H9 (cell line): ENCODE measurements at regions not wholly inside any gene's neighbourhood (a gene's known extent, or its start where the extent isn't known, plus 50 kb on each side); places are given as distances from the start of the nearest gene placed in this dataset.

ENCODE experiments used
- DNase-seq: peaks from one replicate; pipeline ENCODE4 v3.0.0-alpha.2; 2017
- H2AFZ ChIP-seq: one replicate; pipeline ENCODE4 v1.6.1; 2013; ENCODE audit warnings: mild to moderate bottlenecking, low read length, control low read depth, moderate library complexity
- H2AK5ac ChIP-seq: 2 replicates; pipeline ENCODE4 v1.6.1; 2013; ENCODE audit warnings: low read length, control low read depth, mixed read lengths; ENCODE audit not compliant: insufficient read length
- H2BK120ac ChIP-seq: one replicate; pipeline ENCODE4 v1.6.1; 2013; ENCODE audit warnings: low read depth, mild to moderate bottlenecking, low read length, control low read depth, inconsistent platforms; ENCODE audit not compliant: poor library complexity, severe bottlenecking
- H2BK12ac ChIP-seq: 2 replicates; pipeline ENCODE4 v1.6.1; 2013; ENCODE audit warnings: low read length, control low read depth, mixed read lengths, low read depth; ENCODE audit not compliant: insufficient read length
- H2BK15ac ChIP-seq: 2 replicates; pipeline ENCODE4 v1.6.1; 2013; ENCODE audit warnings: low read depth, low read length, control low read depth
- H2BK20ac ChIP-seq: one replicate; pipeline ENCODE4 v1.6.1; 2013; ENCODE audit warnings: low read depth, mild to moderate bottlenecking, low read length, control low read depth, inconsistent platforms; ENCODE audit not compliant: poor library complexity, severe bottlenecking
- H2BK5ac ChIP-seq: 2 replicates; pipeline ENCODE4 v1.6.1; 2013; ENCODE audit warnings: low read length, control low read depth, mixed read lengths; ENCODE audit not compliant: insufficient read length
- H3K14ac ChIP-seq: 2 replicates; pipeline ENCODE4 v1.6.1; 2013; ENCODE audit warnings: low read length, control low read depth; ENCODE audit not compliant: insufficient read depth
- H3K18ac ChIP-seq: 2 replicates; pipeline ENCODE4 v1.6.1; 2013; ENCODE audit warnings: low read depth, mild to moderate bottlenecking, mixed read lengths, low read length, control low read depth; ENCODE audit not compliant: insufficient read length
- H3K23ac ChIP-seq: 2 replicates; pipeline ENCODE4 v1.6.1; 2013; ENCODE audit warnings: low read length, control low read depth, mixed read lengths, low read depth; ENCODE audit not compliant: insufficient read length
- H3K23me2 ChIP-seq: 2 replicates; pipeline ENCODE4 v1.6.1; 2013; ENCODE audit warnings: low read depth, mild to moderate bottlenecking, mixed read lengths, low read length, control low read depth; ENCODE audit not compliant: insufficient read length, poor library complexity, severe bottlenecking
- H3K27ac ChIP-seq: 2 replicates; pipeline ENCODE4 v1.5.1; 2013; ENCODE audit warnings: low read length, control low read depth, mixed read lengths, low read depth; ENCODE audit not compliant: insufficient read length
- H3K27me3 ChIP-seq: 2 replicates; pipeline ENCODE4 v1.6.1; 2013; ENCODE audit warnings: low read length, control low read depth, inconsistent platforms; ENCODE audit not compliant: insufficient read depth
- H3K4ac ChIP-seq: 2 replicates; pipeline ENCODE4 v1.6.1; 2013; ENCODE audit warnings: low read depth, mild to moderate bottlenecking, control low read depth, inconsistent platforms, low read length, moderate library complexity
- H3K4me1 ChIP-seq: 2 replicates; pipeline ENCODE4 v1.6.1; 2013; ENCODE audit warnings: low read length, control low read depth, inconsistent platforms; ENCODE audit not compliant: insufficient read depth
- H3K4me2 ChIP-seq: 2 replicates; pipeline ENCODE4 v1.6.1; 2013; ENCODE audit warnings: low read length, control low read depth, mixed read lengths; ENCODE audit not compliant: insufficient read length, insufficient read depth
- H3K56ac ChIP-seq: 2 replicates; pipeline ENCODE4 v1.6.1; 2013; ENCODE audit warnings: low read depth, mild to moderate bottlenecking, mixed read lengths, low read length, control low read depth; ENCODE audit not compliant: insufficient read length
- H3K79me1 ChIP-seq: 2 replicates; pipeline ENCODE4 v1.6.1; 2013; ENCODE audit warnings: low read depth, mild to moderate bottlenecking, moderate library complexity, low read length, control low read depth, inconsistent platforms; ENCODE audit not compliant: insufficient read depth, poor library complexity, severe bottlenecking
- H3K79me2 ChIP-seq: 2 replicates; pipeline ENCODE4 v1.6.1; 2013; ENCODE audit warnings: low read length, control low read depth, inconsistent platforms; ENCODE audit not compliant: insufficient read depth
- H3K9ac ChIP-seq: 2 replicates; pipeline ENCODE4 v1.6.1; 2013; ENCODE audit warnings: low read length, control low read depth, mixed read lengths; ENCODE audit not compliant: insufficient read length; ENCODE audit errors: extremely low read depth
- H3K9me3 ChIP-seq: one replicate; pipeline ENCODE4 v1.6.1; 2013; ENCODE audit warnings: low read depth, low read length, inconsistent platforms; ENCODE audit not compliant: control insufficient read depth
- H3T11ph ChIP-seq: one replicate; pipeline ENCODE4 v1.6.1; 2013; ENCODE audit warnings: mild to moderate bottlenecking, low read length, control low read depth, inconsistent platforms
- H4K20me1 ChIP-seq: one replicate; pipeline ENCODE4 v1.6.1; 2013; ENCODE audit not compliant: control insufficient read depth, insufficient read length, insufficient read depth
- H4K5ac ChIP-seq: 2 replicates; pipeline ENCODE4 v1.6.1; 2013; ENCODE audit warnings: low read depth, mild to moderate bottlenecking, mixed read lengths, low read length, control low read depth; ENCODE audit not compliant: insufficient read length
- H4K8ac ChIP-seq: replicated peaks from 2 replicates; pipeline ENCODE4 v1.6.1; 2013; ENCODE audit warnings: low read length, control low read depth, mixed read lengths, low read depth; ENCODE audit not compliant: insufficient read length
- H4K91ac ChIP-seq: 2 replicates; pipeline ENCODE4 v1.6.1; 2013; ENCODE audit warnings: low read depth, mild to moderate bottlenecking, moderate library complexity, mixed read lengths, low read length, control low read depth; ENCODE audit not compliant: insufficient read length
- H3K27ac Mint-ChIP-seq, 3 experiments: 2 replicates in 2 of 3; 3 replicates in 1 of 3; pipeline ENCODE4 v1.8.0; 2020 to 2021; ENCODE audit warnings: mixed read lengths in 3 of 3, mild to moderate bottlenecking in 1 of 3, moderate library complexity in 1 of 3
- H3K27me3 Mint-ChIP-seq: 2 replicates; pipeline ENCODE4 v1.8.0; 2021; ENCODE audit warnings: low read depth, mild to moderate bottlenecking, moderate library complexity, mixed read lengths
- H3K36me3 Mint-ChIP-seq, 3 experiments: 2 replicates in 2 of 3; 3 replicates in 1 of 3; pipeline ENCODE4 v1.8.0; 2020 to 2021; ENCODE audit warnings: low read depth in 3 of 3, mixed read lengths in 3 of 3; ENCODE audit not compliant: insufficient read depth in 1 of 3
- H3K4me1 Mint-ChIP-seq, 2 experiments: 2 replicates each; pipeline ENCODE4 v1.8.0; 2020; ENCODE audit warnings: mixed read lengths in 2 of 2
- H3K4me3 Mint-ChIP-seq, 2 experiments: 2 replicates in 1 of 2; 3 replicates in 1 of 2; pipeline ENCODE4 v1.8.0; 2020 to 2021; ENCODE audit warnings: mild to moderate bottlenecking in 2 of 2, mixed read lengths in 2 of 2, moderate library complexity in 1 of 2
- H3K9me3 Mint-ChIP-seq, 2 experiments: 2 replicates in 1 of 2; 3 replicates in 1 of 2; pipeline ENCODE4 v1.8.0; 2020; ENCODE audit warnings: mild to moderate bottlenecking in 2 of 2, mixed read lengths in 2 of 2, moderate library complexity in 1 of 2
- CTCF ChIP-seq: fragments of 200-600 bp; sonication (generic); conservative IDR thresholded peaks from 3 replicates; pipeline ENCODE4 v1.8.0; 2021; ENCODE audit warnings: antibody characterized with exemption, mild to moderate bottlenecking
- WGBS: extraction: QIAGEN DNeasy Blood & Tissue Kit; methylation state at CpG from one replicate; pipeline ENCODE4 v1.1.7; 2013; ENCODE audit warnings: missing lambda C conversion rate, low lambda C conversion rate, mixed read lengths; ENCODE audit not compliant: insufficient read length; ENCODE audit errors: extremely low coverage; 5-methylcytosine and 5-hydroxymethylcytosine counted together

GRCh38 chrX:5718651-5719050 is 510.0 kb downstream of the NLGN4X start:
- no peak overlapping the region for H2BK120ac ChIP-seq
- H2BK20ac ChIP-seq: no peak overlapping the region
- H3K23me2 ChIP-seq: no peaks in the 10 kb centered on the region
- H3K27ac ChIP-seq: no peak overlapping the region
- H2BK15ac ChIP-seq: no peak overlapping the region
- no peaks in the 10 kb centered on the region for H3K4me1 ChIP-seq
- H3K14ac ChIP-seq: no peak overlapping the region
- whole genome bisulfite sequencing: no CpG with 5 or more reads among the region's 3 CpGs
- no peak overlapping the region for H3K56ac ChIP-seq
- H2BK5ac ChIP-seq: no peak overlapping the region
- no peak overlapping the region for H4K8ac ChIP-seq
- no peak overlapping the region for H2AFZ ChIP-seq
- TF ChIP-seq CTCF: no peak
- H3K4me2 ChIP-seq: no peak overlapping the region
- DNase-seq: no peak
- Mint-ChIP-seq H3K27ac (no peak overlapping the region; a peak in 2 of 7 replicates), H3K4me1 (0 out of 4 replicates have a peak, but pooled peaks cover 0 to 2% of the 10 kb centered on the region in 2 experiments), H3K4me3 (no peak overlapping the region), H3K27me3 (no peaks in the 10 kb centered on the region), H3K36me3 (peaks cover 0 to 5% (median 1%) of the 10 kb centered on the region in 3 experiments; a peak in 1 of 7 replicates), H3K9me3 (peaks cover 4 to 8% of the 10 kb centered on the region in 2 experiments; a peak in 3 of 5 replicates)
- no peak overlapping the region for H4K5ac ChIP-seq
- H4K91ac ChIP-seq: no peak overlapping the region
- H3K79me2 ChIP-seq: no peaks in the 10 kb centered on the region
- no peaks in the 10 kb centered on the region for H3K9me3 ChIP-seq
- H3K27me3 ChIP-seq: no peaks in the 10 kb centered on the region
- no peak overlapping the region for H3K9ac ChIP-seq
- H3K4ac ChIP-seq: no peak overlapping the region
- no peak overlapping the region for H3T11ph ChIP-seq
- H3K18ac ChIP-seq: no peak overlapping the region
- no peak overlapping the region for H3K23ac ChIP-seq
- no peak overlapping the region for H2BK12ac ChIP-seq
- peak overlapping the region; percentile 50 for H2AK5ac ChIP-seq
- no peaks in the 10 kb centered on the region for H4K20me1 ChIP-seq
- no peaks in the 10 kb centered on the region for H3K79me1 ChIP-seq
